ENCODE measurements at regions not wholly inside any gene's neighbourhood (a gene's known extent, or its start where the extent isn't known, plus 50 kb on each side); places are given as distances from the start of the nearest gene placed in this dataset.

- TF ChIP-seq ZNF8 (CRISPR knock-in tag; IDR thresholded peaks at IDR 0.05) (no peak), GLIS3 (CRISPR knock-in tag; IDR thresholded peaks at IDR 0.05) (no peak), POU6F1 (CRISPR knock-in tag; IDR thresholded peaks at IDR 0.05; ENCODE audit: borderline replicate concordance, low read depth) (no peak), ZFP3 (CRISPR knock-in tag; IDR thresholded peaks at IDR 0.05) (no peak), CSRNP3 (CRISPR knock-in tag; IDR thresholded peaks at IDR 0.05) (no peak), ISL1 (CRISPR knock-in tag; IDR thresholded peaks at IDR 0.05) (no peak)
Observed at GRCh38 chr2:151052850-151053660, 208.6 kb downstream of the RBM43 start.
